SK-N-SH treated with all-trans-retinoic acid at 6 μM for 48 hours (cell line): ENCODE measurements at regions not wholly inside any gene's neighbourhood (a gene's known extent, or its start where the extent isn't known, plus 50 kb on each side); places are given as distances from the start of the nearest gene placed in this dataset.

Experiments
- ATAC-seq: fragments of 200-7000 bp; cut with Tn5 transposase; 3 replicates; pipeline ENCODE4 v1.9.1; 2020; ENCODE audit warnings: mild to moderate bottlenecking, moderate library complexity
- ARNTL ChIP-seq: fragments of 450-650 bp; formaldehyde crosslinking; IDR thresholded peaks from 2 replicates; pipeline ENCODE4 v1.5.0; 2020; ENCODE audit warnings: low read depth, mild to moderate bottlenecking, moderate library complexity, borderline replicate concordance
- CSDC2 ChIP-seq: fragments of 250-450 bp; sonication (Bioruptor Pico); IDR thresholded peaks from 2 replicates; pipeline ENCODE4 v1.5.0; 2020; ENCODE audit warnings: mild to moderate bottlenecking, moderate library complexity
- GLIS3 ChIP-seq: fragments of 250-450 bp; sonication (Bioruptor Pico); IDR thresholded peaks from 2 replicates; pipeline ENCODE4 v1.5.0; 2020; ENCODE audit warnings: mild to moderate bottlenecking, moderate library complexity
- OSR1 ChIP-seq: fragments of 250-450 bp; sonication (Bioruptor Pico); IDR thresholded peaks from 2 replicates; pipeline ENCODE4 v1.8.0; 2022; ENCODE audit warnings: moderate library complexity, mild to moderate bottlenecking, inconsistent platforms
- PPARA ChIP-seq: fragments of 250-450 bp; sonication (Bioruptor Pico); IDR thresholded peaks from 2 replicates; pipeline ENCODE4 v1.5.0; 2020; ENCODE audit warnings: mild to moderate bottlenecking, borderline replicate concordance
- SNAI2 ChIP-seq: fragments of 250-450 bp; sonication (Bioruptor Pico); IDR thresholded peaks from 2 replicates; pipeline ENCODE4 v1.5.0; 2020; ENCODE audit warnings: mild to moderate bottlenecking, moderate library complexity
- TCF4 ChIP-seq: fragments of 250-450 bp; sonication (Bioruptor Pico); IDR thresholded peaks from 2 replicates; pipeline ENCODE4 v1.8.0; 2021; ENCODE audit warnings: mild to moderate bottlenecking, moderate library complexity, borderline replicate concordance
- ZC3H10 ChIP-seq: fragments of 250-450 bp; sonication (Bioruptor Pico); IDR thresholded peaks from 2 replicates; pipeline ENCODE4 v1.5.1; 2021; ENCODE audit warnings: mild to moderate bottlenecking, moderate library complexity
- ZFP3 ChIP-seq: fragments of 250-450 bp; sonication (Bioruptor Pico); IDR thresholded peaks from 2 replicates; pipeline ENCODE4 v1.5.0; 2020; ENCODE audit warnings: mild to moderate bottlenecking, moderate library complexity
- ZFP30 ChIP-seq: fragments of 450-650 bp; formaldehyde crosslinking; IDR thresholded peaks from 2 replicates; pipeline ENCODE4 v1.5.0; 2022; ENCODE audit warnings: mild to moderate bottlenecking, moderate library complexity
- ZNF70 ChIP-seq: fragments of 450-650 bp; formaldehyde crosslinking; IDR thresholded peaks from 2 replicates; pipeline ENCODE4 v1.5.0; 2020; ENCODE audit warnings: mild to moderate bottlenecking, moderate library complexity
- ZNF8 ChIP-seq: fragments of 450-650 bp; formaldehyde crosslinking; IDR thresholded peaks from 2 replicates; pipeline ENCODE4 v1.5.0; 2020; ENCODE audit warnings: mild to moderate bottlenecking, moderate library complexity
- TF ChIP-seq, protein P1 (sequence below): fragments of 250-450 bp; sonication (Bioruptor Pico); IDR thresholded peaks from 2 replicates; pipeline ENCODE4 v1.8.0; 2020; ENCODE audit warnings: mild to moderate bottlenecking, moderate library complexity, borderline replicate concordance
- TF ChIP-seq, protein P2 (sequence below): fragments of 250-450 bp; sonication (Bioruptor Pico); IDR thresholded peaks from 2 replicates; pipeline ENCODE4 v1.8.0; 2021; ENCODE audit warnings: low read depth, mild to moderate bottlenecking, moderate library complexity, borderline replicate concordance
- TF ChIP-seq, protein P3 (sequence below): fragments of 250-450 bp; sonication (Bioruptor Pico); IDR thresholded peaks from 2 replicates; pipeline ENCODE4 v1.5.1; 2020; ENCODE audit warnings: low read depth, mild to moderate bottlenecking, moderate library complexity
- TF ChIP-seq, protein P4 (sequence below): fragments of 250-450 bp; sonication (Bioruptor Pico); IDR thresholded peaks from 2 replicates; pipeline ENCODE4 v1.5.1; 2021; ENCODE audit warnings: mild to moderate bottlenecking, moderate library complexity

DNA sequence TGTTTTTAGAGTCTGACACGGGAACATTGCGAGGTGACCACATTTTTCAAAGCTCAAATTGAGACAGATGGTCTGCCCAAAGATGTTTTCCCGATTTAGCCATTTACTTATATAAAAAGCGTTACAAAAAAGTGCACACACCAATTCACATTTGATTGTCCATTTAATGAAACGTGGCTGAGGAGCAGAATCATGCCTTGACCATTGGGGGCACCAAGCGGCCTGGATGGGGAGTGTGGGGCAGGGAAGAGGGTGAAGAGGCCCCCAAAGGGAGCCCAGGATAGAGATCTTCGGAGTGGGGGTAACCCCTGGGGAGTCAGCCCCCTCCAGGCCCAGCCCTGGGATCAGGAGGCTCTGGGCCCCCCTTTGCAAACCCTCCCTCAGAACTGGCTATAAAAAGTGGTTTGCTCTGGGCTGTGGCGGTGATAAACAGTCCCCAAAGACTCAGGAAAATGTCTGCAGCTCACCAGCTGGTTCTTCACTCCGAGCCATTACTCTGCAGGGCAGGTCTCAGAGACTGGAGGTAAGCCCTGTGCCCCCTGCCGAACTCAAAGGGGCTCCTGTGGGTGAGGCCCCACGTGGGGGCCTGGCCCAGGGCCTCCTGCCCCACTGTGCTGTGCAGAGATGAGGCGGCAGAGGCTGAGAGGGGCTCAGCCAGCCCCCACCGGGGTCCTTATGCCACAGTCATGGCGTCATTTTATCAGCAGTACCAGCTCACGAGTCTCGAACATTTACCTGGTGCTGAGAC, 105.9 kb upstream of the SEC14L1 start (continued):
- TF ChIP-seq, protein P1, sequence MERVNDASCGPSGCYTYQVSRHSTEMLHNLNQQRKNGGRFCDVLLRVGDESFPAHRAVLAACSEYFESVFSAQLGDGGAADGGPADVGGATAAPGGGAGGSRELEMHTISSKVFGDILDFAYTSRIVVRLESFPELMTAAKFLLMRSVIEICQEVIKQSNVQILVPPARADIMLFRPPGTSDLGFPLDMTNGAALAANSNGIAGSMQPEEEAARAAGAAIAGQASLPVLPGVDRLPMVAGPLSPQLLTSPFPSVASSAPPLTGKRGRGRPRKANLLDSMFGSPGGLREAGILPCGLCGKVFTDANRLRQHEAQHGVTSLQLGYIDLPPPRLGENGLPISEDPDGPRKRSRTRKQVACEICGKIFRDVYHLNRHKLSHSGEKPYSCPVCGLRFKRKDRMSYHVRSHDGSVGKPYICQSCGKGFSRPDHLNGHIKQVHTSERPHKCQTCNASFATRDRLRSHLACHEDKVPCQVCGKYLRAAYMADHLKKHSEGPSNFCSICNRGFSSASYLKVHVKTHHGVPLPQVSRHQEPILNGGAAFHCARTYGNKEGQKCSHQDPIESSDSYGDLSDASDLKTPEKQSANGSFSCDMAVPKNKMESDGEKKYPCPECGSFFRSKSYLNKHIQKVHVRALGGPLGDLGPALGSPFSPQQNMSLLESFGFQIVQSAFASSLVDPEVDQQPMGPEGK (CRISPR knock-in tag), result no peak
- no peak for TF ChIP-seq ZFP3 (CRISPR knock-in tag)
- TF ChIP-seq TCF4, result no peak
- TF ChIP-seq, protein P2, sequence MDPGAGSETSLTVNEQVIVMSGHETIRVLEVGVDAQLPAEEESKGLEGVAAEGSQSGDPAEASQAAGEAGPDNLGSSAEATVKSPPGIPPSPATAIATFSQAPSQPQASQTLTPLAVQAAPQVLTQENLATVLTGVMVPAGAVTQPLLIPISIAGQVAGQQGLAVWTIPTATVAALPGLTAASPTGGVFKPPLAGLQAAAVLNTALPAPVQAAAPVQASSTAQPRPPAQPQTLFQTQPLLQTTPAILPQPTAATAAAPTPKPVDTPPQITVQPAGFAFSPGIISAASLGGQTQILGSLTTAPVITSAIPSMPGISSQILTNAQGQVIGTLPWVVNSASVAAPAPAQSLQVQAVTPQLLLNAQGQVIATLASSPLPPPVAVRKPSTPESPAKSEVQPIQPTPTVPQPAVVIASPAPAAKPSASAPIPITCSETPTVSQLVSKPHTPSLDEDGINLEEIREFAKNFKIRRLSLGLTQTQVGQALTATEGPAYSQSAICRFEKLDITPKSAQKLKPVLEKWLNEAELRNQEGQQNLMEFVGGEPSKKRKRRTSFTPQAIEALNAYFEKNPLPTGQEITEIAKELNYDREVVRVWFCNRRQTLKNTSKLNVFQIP (CRISPR knock-in tag), result no peak
- no peak for TF ChIP-seq SNAI2 (CRISPR knock-in tag)
- no peak for TF ChIP-seq PPARA (CRISPR knock-in tag)

DNA sequence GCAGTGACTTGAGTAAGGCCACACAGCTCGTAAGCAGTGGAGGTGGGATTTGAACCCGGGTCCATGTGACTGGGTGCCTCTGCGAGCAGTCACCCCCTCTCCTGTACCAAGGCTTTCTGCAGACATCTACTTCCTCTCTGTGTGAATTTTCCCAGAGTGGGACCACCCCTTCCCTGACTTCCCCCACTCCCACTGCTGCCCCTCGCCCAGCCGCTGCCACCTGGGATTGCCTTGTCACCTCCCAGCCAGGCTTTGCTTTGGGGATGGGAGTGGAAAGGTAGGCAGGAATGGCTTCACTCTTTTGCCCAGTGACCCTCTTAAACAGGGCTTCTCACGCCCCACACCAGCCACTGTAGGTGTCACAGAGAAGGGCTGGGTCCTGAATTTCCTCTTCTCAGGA, 105.2 kb upstream of the SEC14L1 start:
- no peak for ATAC-seq
- TF ChIP-seq, protein P1 (CRISPR knock-in tag), result no peak
- TF ChIP-seq, protein P2 (CRISPR knock-in tag), result no peak
- TF ChIP-seq ZFP30 (no peak), PPARA (CRISPR knock-in tag) (no peak), ZNF8 (CRISPR knock-in tag) (no peak), ZFP3 (CRISPR knock-in tag) (no peak), CSDC2 (no peak), OSR1 (no peak)
- TF ChIP-seq, protein P3, sequence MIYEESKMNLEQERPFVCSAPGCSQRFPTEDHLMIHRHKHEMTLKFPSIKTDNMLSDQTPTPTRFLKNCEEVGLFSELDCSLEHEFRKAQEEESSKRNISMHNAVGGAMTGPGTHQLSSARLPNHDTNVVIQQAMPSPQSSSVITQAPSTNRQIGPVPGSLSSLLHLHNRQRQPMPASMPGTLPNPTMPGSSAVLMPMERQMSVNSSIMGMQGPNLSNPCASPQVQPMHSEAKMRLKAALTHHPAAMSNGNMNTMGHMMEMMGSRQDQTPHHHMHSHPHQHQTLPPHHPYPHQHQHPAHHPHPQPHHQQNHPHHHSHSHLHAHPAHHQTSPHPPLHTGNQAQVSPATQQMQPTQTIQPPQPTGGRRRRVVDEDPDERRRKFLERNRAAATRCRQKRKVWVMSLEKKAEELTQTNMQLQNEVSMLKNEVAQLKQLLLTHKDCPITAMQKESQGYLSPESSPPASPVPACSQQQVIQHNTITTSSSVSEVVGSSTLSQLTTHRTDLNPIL, result no peak
- TF ChIP-seq, all 23 proteins: peak for 0

DNA sequence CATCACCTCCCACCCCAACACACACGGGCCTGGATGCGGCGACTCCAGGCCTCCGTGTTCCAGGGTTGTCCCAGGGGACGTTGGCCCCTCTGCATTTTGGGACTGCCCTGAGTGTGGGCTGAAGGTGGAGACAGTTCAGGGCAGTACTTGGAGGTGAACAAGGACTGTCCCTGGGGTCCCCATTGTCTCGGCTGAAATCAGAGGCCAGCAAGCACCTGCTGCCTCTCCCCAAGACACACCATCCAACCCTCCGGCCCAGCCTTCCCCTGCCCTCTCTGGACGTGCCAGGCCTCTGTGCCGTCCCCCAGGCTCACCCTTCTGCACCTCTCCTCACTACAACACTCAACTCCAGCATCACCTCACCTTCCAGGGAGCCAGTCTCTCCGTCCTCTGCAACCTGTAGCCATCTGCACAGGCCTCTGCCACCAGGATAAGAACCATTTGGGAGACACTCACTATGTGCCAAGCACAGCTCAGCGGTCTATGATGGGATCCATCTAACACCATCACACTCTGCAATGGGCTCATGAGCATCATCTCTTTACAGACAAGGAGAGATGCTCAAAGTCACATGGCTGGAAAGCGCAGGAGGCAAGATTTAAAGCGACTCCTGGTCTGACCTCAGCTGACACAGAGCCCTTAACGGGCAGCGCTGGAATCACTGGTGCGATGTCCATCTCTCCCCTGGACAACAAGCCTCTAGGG, 104.5 kb upstream of the SEC14L1 start:
- no peak for TF ChIP-seq OSR1
- TF ChIP-seq TCF4, result no peak
- TF ChIP-seq ZNF8 (CRISPR knock-in tag), result no peak
- no peak for TF ChIP-seq ZC3H10 (CRISPR knock-in tag)
- no peak for TF ChIP-seq ARNTL
- no peak for TF ChIP-seq GLIS3 (CRISPR knock-in tag)
- TF ChIP-seq SNAI2 (CRISPR knock-in tag), result no peak
- TF ChIP-seq, protein P1 (CRISPR knock-in tag), result no peak
- TF ChIP-seq, protein P4, sequence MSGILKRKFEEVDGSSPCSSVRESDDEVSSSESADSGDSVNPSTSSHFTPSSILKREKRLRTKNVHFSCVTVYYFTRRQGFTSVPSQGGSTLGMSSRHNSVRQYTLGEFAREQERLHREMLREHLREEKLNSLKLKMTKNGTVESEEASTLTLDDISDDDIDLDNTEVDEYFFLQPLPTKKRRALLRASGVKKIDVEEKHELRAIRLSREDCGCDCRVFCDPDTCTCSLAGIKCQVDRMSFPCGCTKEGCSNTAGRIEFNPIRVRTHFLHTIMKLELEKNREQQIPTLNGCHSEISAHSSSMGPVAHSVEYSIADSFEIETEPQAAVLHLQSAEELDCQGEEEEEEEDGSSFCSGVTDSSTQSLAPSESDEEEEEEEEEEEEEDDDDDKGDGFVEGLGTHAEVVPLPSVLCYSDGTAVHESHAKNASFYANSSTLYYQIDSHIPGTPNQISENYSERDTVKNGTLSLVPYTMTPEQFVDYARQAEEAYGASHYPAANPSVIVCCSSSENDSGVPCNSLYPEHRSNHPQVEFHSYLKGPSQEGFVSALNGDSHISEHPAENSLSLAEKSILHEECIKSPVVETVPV (CRISPR knock-in tag), result no peak
- no peak for TF ChIP-seq CSDC2
- TF ChIP-seq ZNF70, result no peak
- no peak; the same call in 2 of the 3 replicates for ATAC-seq
